ENCODE measurements at regions not wholly inside any gene's neighbourhood (a gene's known extent, or its start where the extent isn't known, plus 50 kb on each side); places are given as distances from the start of the nearest gene placed in this dataset.
"Not testable (repeated sequence)": the region's sequence is repeated elsewhere in the genome, so short reads cannot be mapped to it uniquely, and the experiment has no call there.

DNA sequence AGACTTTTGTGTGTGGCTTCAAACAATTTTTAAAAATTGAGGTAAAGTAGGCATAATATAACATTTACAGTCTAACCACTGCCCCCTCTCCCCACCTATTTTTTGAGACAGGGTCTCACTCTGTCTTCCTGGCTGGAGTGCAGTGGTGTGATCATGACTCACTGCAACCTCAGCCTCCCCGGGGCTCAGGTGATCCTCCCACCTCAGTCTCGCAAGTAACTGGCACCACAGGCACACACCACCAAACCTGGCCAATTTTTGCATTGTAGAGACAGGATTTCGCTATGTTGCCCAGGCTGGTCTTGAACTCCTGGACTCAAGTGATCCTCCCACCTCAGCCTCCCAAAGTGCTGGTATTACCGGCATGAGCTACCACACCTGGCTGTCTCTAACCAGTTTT, 161.8 kb downstream of the GOSR1 start:
- TF ChIP-seq, protein P1, sequence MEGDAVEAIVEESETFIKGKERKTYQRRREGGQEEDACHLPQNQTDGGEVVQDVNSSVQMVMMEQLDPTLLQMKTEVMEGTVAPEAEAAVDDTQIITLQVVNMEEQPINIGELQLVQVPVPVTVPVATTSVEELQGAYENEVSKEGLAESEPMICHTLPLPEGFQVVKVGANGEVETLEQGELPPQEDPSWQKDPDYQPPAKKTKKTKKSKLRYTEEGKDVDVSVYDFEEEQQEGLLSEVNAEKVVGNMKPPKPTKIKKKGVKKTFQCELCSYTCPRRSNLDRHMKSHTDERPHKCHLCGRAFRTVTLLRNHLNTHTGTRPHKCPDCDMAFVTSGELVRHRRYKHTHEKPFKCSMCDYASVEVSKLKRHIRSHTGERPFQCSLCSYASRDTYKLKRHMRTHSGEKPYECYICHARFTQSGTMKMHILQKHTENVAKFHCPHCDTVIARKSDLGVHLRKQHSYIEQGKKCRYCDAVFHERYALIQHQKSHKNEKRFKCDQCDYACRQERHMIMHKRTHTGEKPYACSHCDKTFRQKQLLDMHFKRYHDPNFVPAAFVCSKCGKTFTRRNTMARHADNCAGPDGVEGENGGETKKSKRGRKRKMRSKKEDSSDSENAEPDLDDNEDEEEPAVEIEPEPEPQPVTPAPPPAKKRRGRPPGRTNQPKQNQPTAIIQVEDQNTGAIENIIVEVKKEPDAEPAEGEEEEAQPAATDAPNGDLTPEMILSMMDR (conservative IDR thresholded peaks at IDR 0.05; ENCODE audit: low read length) = not testable (repeated sequence)
- TF ChIP-seq EZH2phosphoT487 (IDR thresholded peaks at IDR 0.05; ENCODE audit: borderline replicate concordance) = not testable (repeated sequence)

Data from Loucy (cell line).